ENCODE measurements at regions not wholly inside any gene's neighbourhood (a gene's known extent, or its start where the extent isn't known, plus 50 kb on each side); places are given as distances from the start of the nearest gene placed in this dataset.

DNA sequence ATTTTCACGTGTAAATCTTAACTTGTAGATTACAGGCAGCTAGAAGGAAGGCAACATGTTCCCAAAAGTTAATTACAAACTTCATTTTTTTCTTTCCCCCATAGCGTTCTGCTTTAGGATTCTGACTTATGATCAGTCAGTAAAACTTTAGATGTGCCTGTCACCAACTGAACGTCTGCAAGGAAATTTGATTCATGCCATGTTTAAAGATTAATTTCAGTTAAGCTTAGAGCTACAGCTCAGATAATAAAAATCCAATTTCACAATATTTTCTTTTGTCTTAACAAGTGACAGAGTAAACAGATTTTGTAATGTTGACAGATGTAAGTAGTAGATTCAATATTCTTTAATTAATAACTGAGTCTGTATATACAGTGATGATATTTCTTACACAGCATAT is 253.1 kb downstream of the NFKBIZ start:
- TF ChIP-seq, protein P1, sequence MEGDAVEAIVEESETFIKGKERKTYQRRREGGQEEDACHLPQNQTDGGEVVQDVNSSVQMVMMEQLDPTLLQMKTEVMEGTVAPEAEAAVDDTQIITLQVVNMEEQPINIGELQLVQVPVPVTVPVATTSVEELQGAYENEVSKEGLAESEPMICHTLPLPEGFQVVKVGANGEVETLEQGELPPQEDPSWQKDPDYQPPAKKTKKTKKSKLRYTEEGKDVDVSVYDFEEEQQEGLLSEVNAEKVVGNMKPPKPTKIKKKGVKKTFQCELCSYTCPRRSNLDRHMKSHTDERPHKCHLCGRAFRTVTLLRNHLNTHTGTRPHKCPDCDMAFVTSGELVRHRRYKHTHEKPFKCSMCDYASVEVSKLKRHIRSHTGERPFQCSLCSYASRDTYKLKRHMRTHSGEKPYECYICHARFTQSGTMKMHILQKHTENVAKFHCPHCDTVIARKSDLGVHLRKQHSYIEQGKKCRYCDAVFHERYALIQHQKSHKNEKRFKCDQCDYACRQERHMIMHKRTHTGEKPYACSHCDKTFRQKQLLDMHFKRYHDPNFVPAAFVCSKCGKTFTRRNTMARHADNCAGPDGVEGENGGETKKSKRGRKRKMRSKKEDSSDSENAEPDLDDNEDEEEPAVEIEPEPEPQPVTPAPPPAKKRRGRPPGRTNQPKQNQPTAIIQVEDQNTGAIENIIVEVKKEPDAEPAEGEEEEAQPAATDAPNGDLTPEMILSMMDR (IDR thresholded peaks at IDR 0.05): no peak
- H3K4me3 Mint-ChIP-seq: no peak overlapping the region
- DNase-seq (no peak), ATAC-seq (no peak)
- intact Hi-C loops (cut with micrococcal nuclease): no loop called here
- peaks cover 2% of the 10 kb centered on the region for H3K27me3 Mint-ChIP-seq
- H3K27ac Mint-ChIP-seq: no peak overlapping the region
- CTCF ChIA-PET: interaction anchor here (0.7 to 2.2 kb wide), 2 partner anchors 11 to 123 kb away, joined by 3 to 8 read pairs; no protein-coding TSS in a partner anchor
- peaks cover 7% of the 10 kb centered on the region for H3K36me3 Mint-ChIP-seq (ENCODE audit: low read depth)
- POLR2A ChIA-PET: interaction anchor here (1.0 to 1.4 kb wide), 2 partner anchors 9 to 254 kb away, joined by 3 to 5 read pairs; partner anchors contain the start of gene NFKBIZ
- H3K4me1 Mint-ChIP-seq (ENCODE audit: low read depth): peaks cover 19% of the 10 kb centered on the region
- peaks cover 7% of the 10 kb centered on the region for H3K9me3 Mint-ChIP-seq

DNA sequence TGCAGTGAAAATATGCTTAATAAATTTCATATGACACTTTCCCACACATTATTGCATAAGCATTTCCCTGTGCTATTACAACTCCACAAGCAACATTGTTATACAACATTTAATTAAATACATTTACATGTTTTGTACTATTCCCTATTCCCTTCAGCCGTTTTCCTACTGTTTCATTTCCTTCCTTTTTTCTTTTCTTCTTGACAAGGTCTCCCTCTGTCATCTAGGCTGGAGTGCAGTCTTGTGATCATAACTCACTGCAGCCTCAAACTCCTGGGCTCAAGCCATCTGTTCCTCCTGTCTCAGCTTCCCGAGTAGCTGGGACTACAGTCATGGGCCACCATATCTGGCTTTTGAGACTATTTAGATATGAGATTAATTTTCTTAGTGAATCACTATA is 254.7 kb downstream of the NFKBIZ start:
- Mint-ChIP-seq H3K4me1 (ENCODE audit: low read depth) (peaks cover 19% of the 10 kb centered on the region), H3K9me3 (peaks cover 7% of the 10 kb centered on the region), H3K4me3 (no peak overlapping the region), H3K36me3 (ENCODE audit: low read depth) (peaks cover 7% of the 10 kb centered on the region), H3K27me3 (peaks cover 2% of the 10 kb centered on the region), H3K27ac (no peak overlapping the region)
- TF ChIP-seq, protein P1 (IDR thresholded peaks at IDR 0.05): no peak
- CTCF ChIA-PET: no interaction called here
- POLR2A ChIA-PET: no interaction called here
- intact Hi-C loops (cut with micrococcal nuclease): no loop called here
- DNase-seq (no peak), ATAC-seq (no peak)

DNA sequence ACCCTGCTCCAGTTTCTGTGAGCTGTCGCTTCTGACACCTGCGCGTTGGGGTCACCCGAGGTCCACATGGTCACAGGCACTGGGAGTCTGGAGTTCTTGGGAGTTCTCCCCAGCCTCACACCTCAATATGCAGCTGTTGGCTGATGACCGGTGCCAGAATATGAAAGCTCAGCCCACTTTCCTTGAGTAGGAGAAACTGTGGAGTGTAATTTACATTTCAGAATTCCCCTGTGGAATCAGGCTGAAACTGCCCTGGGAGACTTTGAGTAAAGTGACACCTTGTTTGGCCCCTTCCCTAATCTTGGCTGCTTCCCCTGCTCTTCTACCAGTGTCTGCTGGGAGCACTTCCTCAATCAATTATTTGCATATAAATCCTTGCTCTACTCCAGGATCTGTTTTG is 255.9 kb downstream of the NFKBIZ start:
- H3K36me3 Mint-ChIP-seq (ENCODE audit: low read depth): peaks cover 7% of the 10 kb centered on the region
- POLR2A ChIA-PET: no interaction called here
- no peak overlapping the region for H3K4me3 Mint-ChIP-seq
- TF ChIP-seq, protein P1 (IDR thresholded peaks at IDR 0.05): no peak
- H3K9me3 Mint-ChIP-seq: peaks cover 7% of the 10 kb centered on the region
- intact Hi-C loops (cut with micrococcal nuclease): no loop called here
- H3K27me3 Mint-ChIP-seq: peaks cover 2% of the 10 kb centered on the region
- CTCF ChIA-PET: interaction anchor here (0.8 kb wide), 1 partner anchor 120 kb away, joined by 3 read pairs; no protein-coding TSS in a partner anchor
- H3K4me1 Mint-ChIP-seq (ENCODE audit: low read depth): peaks cover 19% of the 10 kb centered on the region
- H3K27ac Mint-ChIP-seq: no peak overlapping the region
- DNase-seq (no peak), ATAC-seq (no peak)

DNA sequence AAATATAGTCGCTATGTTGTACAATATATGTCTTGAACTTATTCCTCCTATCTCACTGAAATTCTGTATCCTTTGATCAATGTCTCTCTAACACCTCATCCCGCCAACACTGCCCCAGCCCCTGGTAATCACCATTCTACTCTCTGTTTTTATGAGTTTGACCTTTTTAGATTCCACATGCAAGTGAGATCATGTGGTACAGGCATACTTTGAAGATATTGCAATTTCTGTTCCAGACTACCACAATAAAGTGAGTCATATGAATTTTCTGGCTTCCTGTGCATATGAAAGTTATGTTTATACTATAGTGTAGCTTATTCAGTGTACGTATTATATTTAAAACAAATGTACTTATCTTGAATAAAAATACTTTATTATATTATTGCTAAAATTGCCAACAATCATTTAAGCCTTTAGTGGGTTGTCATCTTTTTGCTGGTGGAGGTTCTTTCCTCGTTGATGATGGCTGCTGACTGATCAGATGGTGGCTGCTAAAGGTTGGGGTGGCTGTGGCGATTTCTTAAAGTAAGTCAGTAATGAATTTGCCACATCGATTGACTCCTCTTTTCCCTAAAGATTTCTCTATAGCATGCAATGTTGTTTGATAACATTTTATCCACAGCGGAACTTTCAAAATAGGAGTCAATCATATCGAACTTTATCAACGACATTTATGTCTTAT is 257.2 kb downstream of the NFKBIZ start:
- TF ChIP-seq, protein P1 (IDR thresholded peaks at IDR 0.05): no peak
- peak overlapping the region; percentile 73 for H3K27ac Mint-ChIP-seq
- ChIA-PET CTCF (no interaction called here), POLR2A (no interaction called here)
- H3K36me3 Mint-ChIP-seq (ENCODE audit: low read depth): peaks cover 7% of the 10 kb centered on the region
- ATAC-seq (peak; percentile 97), DNase-seq (peak; percentile 62)
- H3K4me1 Mint-ChIP-seq (ENCODE audit: low read depth): peaks cover 19% of the 10 kb centered on the region
- H3K4me3 Mint-ChIP-seq: peak overlapping the region; percentile 18
- intact Hi-C loops (cut with micrococcal nuclease): no loop called here
- H3K9me3 Mint-ChIP-seq: peaks cover 9% of the 10 kb centered on the region
- no peaks in the 10 kb centered on the region for H3K27me3 Mint-ChIP-seq

DNA sequence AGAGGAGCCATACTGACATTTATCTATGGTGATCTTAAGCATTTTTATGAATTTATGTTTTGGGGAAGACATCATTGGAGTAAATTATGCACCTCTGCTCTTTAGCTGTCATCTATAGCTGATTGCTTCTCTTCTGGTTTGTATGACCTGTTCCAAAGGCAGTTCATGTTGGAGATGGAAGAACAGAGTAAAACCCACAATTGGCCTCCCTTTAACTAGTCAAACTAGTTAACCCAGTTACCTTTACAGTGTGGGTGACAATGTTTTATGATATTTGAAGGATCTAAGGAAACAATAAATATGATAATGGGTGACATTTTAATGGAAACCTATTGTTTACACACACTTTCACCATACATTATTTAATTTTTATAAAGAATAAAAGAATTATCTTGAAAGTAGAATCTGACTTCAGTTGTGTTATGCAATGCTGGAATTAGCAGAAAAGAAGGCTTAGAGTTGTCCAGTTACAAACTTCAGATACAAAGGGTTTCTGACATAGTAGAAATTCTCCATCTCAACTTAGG is 263.5 kb downstream of the NFKBIZ start:
- H3K4me3 Mint-ChIP-seq: no peak overlapping the region
- DNase-seq (no peak), ATAC-seq (no peak)
- POLR2A ChIA-PET: interaction anchor here (3.0 kb wide), 1 partner anchor 263 kb away, joined by 11 read pairs; the partner anchor contains the start of gene NFKBIZ
- intact Hi-C loops (cut with micrococcal nuclease): no loop called here
- TF ChIP-seq, protein P1 (IDR thresholded peaks at IDR 0.05): no peak
- no peaks in the 10 kb centered on the region for H3K27me3 Mint-ChIP-seq
- CTCF ChIA-PET: interaction anchor here (0.8 kb wide), 1 partner anchor 18 kb away, joined by 4 read pairs; no protein-coding TSS in a partner anchor
- no peaks in the 10 kb centered on the region for H3K36me3 Mint-ChIP-seq (ENCODE audit: low read depth)
- H3K9me3 Mint-ChIP-seq: peaks cover 8% of the 10 kb centered on the region
- peak overlapping the region; percentile 55 for H3K27ac Mint-ChIP-seq
- peaks cover 28% of the 10 kb centered on the region for H3K4me1 Mint-ChIP-seq (ENCODE audit: low read depth)

Measured in activated CD8-positive, alpha-beta T cell treated with anti-CD3 and anti-CD28 coated beads for 36 hours (primary cell).